ENCODE measurements at regions not wholly inside any gene's neighbourhood (a gene's known extent, or its start where the extent isn't known, plus 50 kb on each side); places are given as distances from the start of the nearest gene placed in this dataset.

DNA sequence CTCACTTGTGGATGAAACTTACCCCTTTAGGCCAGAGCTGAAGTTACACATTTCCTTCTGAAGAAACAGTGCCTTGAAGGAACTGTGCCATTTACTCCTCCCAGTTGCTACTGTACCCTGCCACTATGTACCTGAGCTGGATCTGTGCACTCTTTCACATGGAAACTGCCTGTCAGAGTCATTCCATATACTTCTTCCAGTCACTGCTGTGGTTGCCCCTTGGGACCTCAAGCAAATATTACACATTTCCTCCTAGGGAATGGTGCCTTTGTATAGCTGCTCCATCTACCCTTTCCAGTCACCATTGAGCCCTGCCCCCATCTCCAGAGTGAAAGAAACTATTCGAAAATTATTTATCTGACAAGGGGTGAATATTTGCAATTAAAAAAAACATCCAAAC is 1328.3 kb downstream of the TECRL start:
- TF ChIP-seq POLR2A (IDR thresholded peaks at IDR 0.05): no peak
- TF ChIP-seq, protein P1, sequence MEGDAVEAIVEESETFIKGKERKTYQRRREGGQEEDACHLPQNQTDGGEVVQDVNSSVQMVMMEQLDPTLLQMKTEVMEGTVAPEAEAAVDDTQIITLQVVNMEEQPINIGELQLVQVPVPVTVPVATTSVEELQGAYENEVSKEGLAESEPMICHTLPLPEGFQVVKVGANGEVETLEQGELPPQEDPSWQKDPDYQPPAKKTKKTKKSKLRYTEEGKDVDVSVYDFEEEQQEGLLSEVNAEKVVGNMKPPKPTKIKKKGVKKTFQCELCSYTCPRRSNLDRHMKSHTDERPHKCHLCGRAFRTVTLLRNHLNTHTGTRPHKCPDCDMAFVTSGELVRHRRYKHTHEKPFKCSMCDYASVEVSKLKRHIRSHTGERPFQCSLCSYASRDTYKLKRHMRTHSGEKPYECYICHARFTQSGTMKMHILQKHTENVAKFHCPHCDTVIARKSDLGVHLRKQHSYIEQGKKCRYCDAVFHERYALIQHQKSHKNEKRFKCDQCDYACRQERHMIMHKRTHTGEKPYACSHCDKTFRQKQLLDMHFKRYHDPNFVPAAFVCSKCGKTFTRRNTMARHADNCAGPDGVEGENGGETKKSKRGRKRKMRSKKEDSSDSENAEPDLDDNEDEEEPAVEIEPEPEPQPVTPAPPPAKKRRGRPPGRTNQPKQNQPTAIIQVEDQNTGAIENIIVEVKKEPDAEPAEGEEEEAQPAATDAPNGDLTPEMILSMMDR (IDR thresholded peaks at IDR 0.05): no peak
